ENCODE measurements at regions not wholly inside any gene's neighbourhood (a gene's known extent, or its start where the extent isn't known, plus 50 kb on each side); places are given as distances from the start of the nearest gene placed in this dataset.

- H3K4me3 ChIP-seq (ENCODE audit: low read depth, low read length): no peak overlapping the region
- DNase-seq (ENCODE audit: low read depth): no peak
Observed at GRCh38 chr18:43682196-43682595, 404.9 kb upstream of the SYT4 start.

DNA sequence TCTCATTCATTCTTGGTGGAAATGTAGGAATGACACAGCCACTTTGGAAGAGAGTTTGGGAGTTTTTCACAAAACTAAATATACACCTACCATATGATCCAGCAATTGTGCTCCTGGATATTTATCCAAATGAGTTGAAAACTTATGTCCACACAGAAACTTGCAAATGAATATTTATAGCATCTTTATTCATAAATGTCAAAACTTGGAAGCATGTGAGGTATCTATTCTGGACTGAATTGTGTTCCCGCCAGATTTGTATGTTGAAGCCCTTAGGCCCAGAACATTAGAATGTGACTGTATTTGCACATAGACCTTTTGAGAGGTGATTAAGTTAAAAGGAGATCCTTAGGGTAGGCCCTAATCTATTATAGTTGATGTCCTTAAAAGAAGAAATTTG lies 409.4 kb upstream of the SYT4 start:
- no peak for DNase-seq (ENCODE audit: low read depth)
- no peak overlapping the region for H3K4me3 ChIP-seq (ENCODE audit: low read depth, low read length)

DNA sequence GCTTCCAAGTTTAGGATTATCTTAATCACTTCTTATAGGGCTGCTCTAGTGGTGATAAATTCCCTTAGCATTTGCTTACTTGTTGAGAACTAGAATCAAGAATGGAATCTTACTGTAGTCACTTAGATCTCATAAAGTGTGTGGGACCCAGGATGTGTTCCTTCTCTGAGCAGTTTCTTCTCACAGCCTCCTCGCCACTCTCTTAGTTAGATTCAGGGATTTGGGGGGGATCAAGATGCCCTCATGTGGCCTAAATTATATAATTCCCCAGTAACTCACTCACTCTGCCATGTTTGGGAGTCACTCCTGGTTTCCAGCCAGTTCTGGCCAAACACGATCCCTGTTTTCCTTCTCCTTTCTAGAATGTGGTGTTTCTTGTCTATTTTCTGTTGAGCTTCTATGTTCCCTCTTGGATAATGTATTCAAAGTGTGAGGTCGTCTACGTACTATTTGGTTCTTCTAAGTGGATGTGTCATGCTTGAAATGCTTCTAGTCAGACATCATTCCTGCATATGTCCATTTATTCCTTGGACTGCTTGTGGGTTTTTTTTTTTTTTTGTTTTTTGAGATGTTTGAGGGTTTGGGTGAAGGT lies 414.9 kb upstream of the SYT4 start:
- DNase-seq (ENCODE audit: low read depth): peak; percentile 57
- H3K4me3 ChIP-seq (ENCODE audit: low read depth, low read length): no peak overlapping the region

- H3K4me3 ChIP-seq (ENCODE audit: low read depth, low read length): no peak overlapping the region
- DNase-seq (ENCODE audit: low read depth): no peak
Observed at GRCh38 chr18:43702399-43702798, 425.1 kb upstream of the SYT4 start.

DNA sequence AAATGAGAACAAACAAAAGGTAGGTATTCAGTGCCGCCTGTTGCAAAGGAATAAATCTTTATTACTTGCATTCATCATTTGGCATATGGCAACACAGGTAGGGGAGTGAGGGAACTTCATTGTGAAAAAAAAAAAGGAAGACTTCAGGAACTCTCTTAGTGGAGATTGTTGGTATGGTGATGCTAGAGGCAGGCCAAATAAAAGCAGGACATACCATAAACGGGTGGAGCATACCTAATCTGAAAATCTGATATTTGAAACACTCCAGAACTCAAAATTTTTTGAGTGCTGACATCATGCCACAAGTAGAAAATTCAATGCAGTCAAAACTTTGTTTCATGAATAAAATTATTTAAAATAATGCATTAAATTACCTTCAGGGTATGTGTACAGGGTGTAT lies 425.8 kb upstream of the SYT4 start:
- DNase-seq (ENCODE audit: low read depth): no peak
- no peak overlapping the region for H3K4me3 ChIP-seq (ENCODE audit: low read depth, low read length)

DNA sequence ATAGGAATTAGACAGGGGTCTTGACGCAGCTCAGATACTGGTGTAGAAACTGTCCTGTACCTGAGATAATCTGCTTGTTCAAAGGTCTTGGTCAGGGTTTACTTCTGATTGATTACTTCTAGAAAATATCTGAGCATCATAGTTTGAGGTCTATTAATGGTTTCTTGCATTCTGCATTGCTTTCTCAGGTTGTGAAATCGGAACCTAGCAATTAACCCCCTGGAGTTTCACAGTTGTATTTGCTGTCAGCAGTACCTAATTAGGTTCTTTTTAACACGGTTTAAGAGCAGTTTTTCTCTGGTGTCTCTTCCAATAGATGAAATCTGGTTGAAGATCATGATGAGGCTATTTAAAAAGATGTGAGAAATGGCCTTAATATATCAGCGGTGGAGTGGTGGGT lies 428.6 kb upstream of the SYT4 start:
- no peak for DNase-seq (ENCODE audit: low read depth)
- H3K4me3 ChIP-seq (ENCODE audit: low read depth, low read length): no peak overlapping the region

DNA sequence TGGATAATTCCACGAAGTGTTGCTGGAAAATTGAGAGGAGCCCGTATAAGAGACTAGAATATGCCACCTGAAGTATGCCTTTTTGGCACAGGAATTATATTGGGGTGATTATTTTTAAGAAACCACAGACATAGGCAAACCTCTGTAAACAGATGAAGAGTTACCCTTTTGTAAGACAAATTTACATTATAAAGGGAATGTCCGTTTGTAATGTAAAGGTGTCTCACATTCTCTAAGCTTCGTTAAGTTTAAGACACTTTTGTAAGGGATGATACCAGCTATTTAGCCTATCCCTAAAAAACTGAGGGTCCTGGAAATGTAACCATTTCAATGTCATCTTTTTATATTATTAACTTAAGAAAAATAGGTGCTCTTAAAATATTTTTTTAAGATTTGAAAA lies 432.8 kb upstream of the SYT4 start:
- DNase-seq (ENCODE audit: low read depth): no peak
- no peak overlapping the region for H3K4me3 ChIP-seq (ENCODE audit: low read depth, low read length)

GRCh38 chr18:43714343-43715010 lies 437.2 kb upstream of the SYT4 start:
- DNase-seq (ENCODE audit: low read depth): no peak
- no peak overlapping the region for H3K4me3 ChIP-seq (ENCODE audit: low read depth, low read length)

DNA sequence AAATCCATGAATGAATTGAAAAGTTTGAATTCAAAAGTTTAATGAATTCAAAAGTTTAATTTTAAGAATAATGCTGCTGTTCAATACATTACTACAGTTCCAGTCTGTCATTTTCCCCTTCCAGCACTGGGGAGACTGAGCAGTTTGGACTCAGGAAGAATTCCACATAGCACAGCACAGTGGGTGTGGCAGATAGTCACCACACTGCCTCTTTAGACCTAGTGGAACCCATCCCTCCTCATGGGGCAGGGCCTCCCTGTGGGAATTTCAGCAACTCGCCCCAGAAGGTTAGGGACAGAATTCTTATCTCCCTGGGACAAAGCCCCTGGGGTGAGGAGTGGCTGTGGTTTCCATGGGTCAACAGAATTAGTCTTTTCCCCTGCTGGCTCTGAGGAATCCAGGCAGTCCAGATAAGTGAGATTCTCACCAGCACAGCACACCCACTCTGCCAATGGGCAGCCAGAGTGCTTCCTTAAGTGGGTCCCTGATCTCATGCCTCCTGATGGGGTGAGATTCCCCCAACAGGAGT lies 442.0 kb upstream of the SYT4 start:
- H3K4me3 ChIP-seq (ENCODE audit: low read depth, low read length): no peak overlapping the region
- no peak for DNase-seq (ENCODE audit: low read depth)

DNA sequence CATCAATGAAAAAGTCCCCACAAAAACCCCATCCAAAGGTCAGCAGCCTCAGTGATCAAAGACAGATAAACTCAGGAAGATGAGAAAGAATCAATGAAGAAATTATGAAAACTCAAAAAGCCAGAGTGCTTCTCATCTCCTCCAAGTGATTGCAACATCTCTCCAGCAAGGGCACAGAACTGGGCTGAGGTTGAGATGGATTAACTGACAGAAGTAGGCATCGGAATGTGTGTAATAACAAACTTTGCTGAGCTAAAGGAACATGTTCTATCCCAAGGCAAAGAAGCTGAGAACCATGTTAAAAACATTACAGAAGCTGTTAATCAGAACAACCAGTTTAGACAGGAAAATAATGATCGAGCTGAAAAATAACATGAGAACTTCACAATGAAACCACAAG lies 442.8 kb upstream of the SYT4 start:
- no peak overlapping the region for H3K4me3 ChIP-seq (ENCODE audit: low read depth, low read length)
- DNase-seq (ENCODE audit: low read depth): peak; percentile 55

- no peak for DNase-seq (ENCODE audit: low read depth)
- no peak overlapping the region for H3K4me3 ChIP-seq (ENCODE audit: low read depth, low read length)
Observed at GRCh38 chr18:43735570-43735969, 458.3 kb upstream of the SYT4 start.

DNA sequence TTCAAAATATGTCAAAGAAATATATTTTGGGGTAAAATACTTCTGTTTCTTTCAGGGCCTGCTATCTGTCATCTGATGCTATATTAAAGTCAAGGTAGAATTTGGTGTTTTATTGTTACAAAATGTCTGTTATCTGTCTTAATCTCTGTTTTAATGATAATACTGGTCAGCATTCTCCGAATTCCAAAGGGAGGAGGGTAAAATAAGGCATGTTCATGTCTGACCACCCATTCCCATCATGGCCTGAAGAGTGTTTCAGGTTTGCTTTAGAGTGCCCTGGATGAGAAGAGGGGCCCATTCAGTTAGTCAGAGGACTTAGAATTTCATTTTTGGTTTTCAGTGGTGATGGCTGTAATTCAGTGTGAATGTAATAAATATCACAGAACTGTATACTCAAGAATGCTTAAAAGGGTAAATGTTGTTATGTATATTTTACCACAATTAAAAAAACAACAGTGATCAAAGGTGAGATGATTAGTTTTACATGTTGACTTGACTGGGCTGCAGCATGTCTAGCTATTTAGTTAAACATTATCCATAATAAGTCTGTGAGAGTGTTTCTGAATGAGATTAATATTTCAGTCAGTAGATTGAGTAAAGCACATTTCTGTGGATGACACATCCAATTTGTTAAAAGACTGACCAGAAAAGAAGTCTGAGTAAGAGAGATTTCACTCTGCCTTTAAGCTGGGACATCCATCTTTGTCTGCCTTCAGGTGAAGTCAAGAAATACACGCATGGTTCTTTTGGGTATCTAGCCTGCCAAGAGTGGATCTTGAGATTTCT lies 467.9 kb upstream of the SYT4 start:
- H3K4me3 ChIP-seq (ENCODE audit: low read depth, low read length): no peak overlapping the region
- no peak for DNase-seq (ENCODE audit: low read depth)

DNA sequence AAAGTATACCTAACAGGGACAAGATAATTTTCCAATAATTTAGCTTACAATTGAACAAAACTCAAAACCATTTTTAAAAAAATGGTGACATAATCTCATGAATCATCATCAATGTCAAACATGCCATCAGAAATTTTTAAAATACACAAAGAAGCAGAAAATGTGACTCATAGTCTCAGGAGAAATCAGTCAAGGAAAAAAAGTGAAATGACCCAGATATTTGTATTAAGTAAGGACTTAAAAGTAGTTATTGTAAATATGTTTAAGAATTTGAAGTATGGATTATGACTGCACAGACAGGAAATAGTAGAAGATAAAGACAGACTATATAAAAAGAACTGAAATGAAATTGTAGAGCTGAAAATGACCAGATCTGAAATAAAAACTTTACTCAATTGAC lies 473.9 kb upstream of the SYT4 start:
- H3K4me3 ChIP-seq (ENCODE audit: low read depth, low read length): no peak overlapping the region
- no peak for DNase-seq (ENCODE audit: low read depth)

DNA sequence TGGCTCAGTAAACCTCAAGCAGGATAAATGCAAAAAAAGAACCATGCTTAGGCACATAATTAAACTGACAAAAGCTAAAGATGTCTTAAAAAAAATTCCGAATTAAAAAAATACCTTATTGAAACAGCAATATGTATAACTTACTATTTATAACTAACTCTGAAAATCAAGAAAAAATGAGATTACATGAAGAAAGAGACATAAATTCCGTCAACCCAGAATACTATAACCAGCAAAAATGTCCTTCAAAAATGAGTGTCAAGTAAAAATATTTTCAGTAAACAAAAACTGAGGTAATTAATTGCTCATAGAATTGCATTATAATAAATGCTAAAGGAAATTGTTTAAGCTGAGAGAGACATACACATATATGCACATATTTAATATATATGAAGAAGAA lies 474.5 kb upstream of the SYT4 start:
- no peak for DNase-seq (ENCODE audit: low read depth)
- H3K4me3 ChIP-seq (ENCODE audit: low read depth, low read length): no peak overlapping the region

DNA sequence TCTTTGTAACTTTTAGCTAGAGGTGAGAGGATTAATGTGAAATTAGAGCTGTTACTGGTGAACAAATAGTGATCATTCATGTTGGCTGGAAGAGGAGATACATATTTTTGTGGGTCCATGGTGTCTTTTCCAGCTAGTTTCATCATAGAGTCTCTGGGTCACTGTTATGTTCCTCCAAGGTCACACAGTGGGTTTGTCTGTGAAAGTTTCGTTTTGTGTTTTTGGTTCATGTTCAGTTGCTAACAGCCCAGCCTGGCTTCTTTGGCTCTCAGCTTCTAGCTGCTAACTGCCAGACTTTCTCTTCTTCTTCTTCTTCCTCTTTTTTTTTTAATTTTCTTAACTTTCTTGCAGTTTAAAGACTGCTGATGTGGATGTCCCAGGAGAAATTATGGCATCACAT lies 480.0 kb upstream of the SYT4 start:
- no peak for DNase-seq (ENCODE audit: low read depth)

GRCh38 chr18:43758734-43759133 lies 481.4 kb upstream of the SYT4 start:
- DNase-seq (ENCODE audit: low read depth): no peak
- no peak overlapping the region for H3K4me3 ChIP-seq (ENCODE audit: low read depth, low read length)

More for the DNA sequence above, 480.0 kb upstream of the SYT4 start:
- H3K4me3 ChIP-seq (ENCODE audit: low read depth, low read length): no peak overlapping the region

- no peak overlapping the region for H3K4me3 ChIP-seq (ENCODE audit: low read depth, low read length)
- DNase-seq (ENCODE audit: low read depth): no peak
Observed at GRCh38 chr18:43760010-43760409, 482.7 kb upstream of the SYT4 start.

GRCh38 chr18:43772907-43773306 lies 495.6 kb upstream of the SYT4 start:
- DNase-seq (ENCODE audit: low read depth): no peak
- no peak overlapping the region for H3K4me3 ChIP-seq (ENCODE audit: low read depth, low read length)

GRCh38 chr18:43774497-43774896 lies 497.2 kb upstream of the SYT4 start:
- no peak overlapping the region for H3K4me3 ChIP-seq (ENCODE audit: low read depth, low read length)
- DNase-seq (ENCODE audit: low read depth): no peak

- DNase-seq (ENCODE audit: low read depth): no peak
- no peak overlapping the region for H3K4me3 ChIP-seq (ENCODE audit: low read depth, low read length)
Observed at GRCh38 chr18:43775591-43775990, 498.3 kb upstream of the SYT4 start.

DNA sequence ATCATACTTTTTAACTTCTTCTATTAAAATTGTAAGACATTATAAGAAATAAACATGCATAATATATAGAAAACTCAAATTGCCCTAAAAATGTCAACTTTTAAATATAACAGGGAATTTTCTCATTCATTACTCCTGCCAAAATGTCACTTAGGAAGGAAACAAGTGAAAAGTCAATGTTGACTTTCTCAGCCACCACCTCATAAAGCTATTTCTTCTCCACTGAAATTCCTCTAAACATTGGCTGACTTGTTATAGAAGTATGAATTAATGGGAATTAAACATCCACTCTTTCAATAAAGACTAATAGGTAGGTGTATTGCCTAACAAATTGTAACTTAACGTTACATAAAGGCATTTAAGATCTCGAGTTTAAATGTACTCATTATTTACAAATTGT lies 499.7 kb upstream of the SYT4 start:
- no peak overlapping the region for H3K4me3 ChIP-seq (ENCODE audit: low read depth, low read length)
- no peak for DNase-seq (ENCODE audit: low read depth)
